ENCODE measurements at regions not wholly inside any gene's neighbourhood (a gene's known extent, or its start where the extent isn't known, plus 50 kb on each side); places are given as distances from the start of the nearest gene placed in this dataset.

DNA sequence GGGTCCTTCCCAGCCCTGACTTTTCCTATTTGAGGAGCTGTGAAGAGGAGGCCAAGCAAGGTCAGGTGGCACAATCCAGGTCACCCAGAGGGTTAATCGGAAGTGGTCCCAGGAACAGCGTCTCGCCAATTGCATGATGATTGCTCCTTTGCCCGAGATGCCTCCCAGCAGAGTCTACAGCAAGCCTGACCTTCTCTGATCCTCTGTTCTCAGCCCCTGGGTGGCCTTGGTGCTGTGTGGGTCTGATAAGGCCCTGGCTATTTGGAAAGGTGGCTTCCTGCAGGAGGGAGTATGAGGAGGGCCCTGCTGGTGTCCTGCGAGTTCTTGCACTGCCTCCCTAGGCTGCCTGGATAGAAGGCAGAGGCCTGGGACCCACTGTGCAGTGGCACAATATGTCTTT, 116.2 kb downstream of the FOXD2 start:
- no peak overlapping the region for H3K4me3 ChIP-seq (ENCODE audit: low read depth, low read length)
- in situ Hi-C loops (cut with HindIII; ENCODE audit: low sequenced_read_pairs), result no loop called here
- no peak for DNase-seq (ENCODE audit: low read depth)
- TF ChIP-seq, protein P1, sequence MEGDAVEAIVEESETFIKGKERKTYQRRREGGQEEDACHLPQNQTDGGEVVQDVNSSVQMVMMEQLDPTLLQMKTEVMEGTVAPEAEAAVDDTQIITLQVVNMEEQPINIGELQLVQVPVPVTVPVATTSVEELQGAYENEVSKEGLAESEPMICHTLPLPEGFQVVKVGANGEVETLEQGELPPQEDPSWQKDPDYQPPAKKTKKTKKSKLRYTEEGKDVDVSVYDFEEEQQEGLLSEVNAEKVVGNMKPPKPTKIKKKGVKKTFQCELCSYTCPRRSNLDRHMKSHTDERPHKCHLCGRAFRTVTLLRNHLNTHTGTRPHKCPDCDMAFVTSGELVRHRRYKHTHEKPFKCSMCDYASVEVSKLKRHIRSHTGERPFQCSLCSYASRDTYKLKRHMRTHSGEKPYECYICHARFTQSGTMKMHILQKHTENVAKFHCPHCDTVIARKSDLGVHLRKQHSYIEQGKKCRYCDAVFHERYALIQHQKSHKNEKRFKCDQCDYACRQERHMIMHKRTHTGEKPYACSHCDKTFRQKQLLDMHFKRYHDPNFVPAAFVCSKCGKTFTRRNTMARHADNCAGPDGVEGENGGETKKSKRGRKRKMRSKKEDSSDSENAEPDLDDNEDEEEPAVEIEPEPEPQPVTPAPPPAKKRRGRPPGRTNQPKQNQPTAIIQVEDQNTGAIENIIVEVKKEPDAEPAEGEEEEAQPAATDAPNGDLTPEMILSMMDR (IDR thresholded peaks at IDR 0.05; ENCODE audit: low read depth, low read length, missing control alignments), result no peak

DNA sequence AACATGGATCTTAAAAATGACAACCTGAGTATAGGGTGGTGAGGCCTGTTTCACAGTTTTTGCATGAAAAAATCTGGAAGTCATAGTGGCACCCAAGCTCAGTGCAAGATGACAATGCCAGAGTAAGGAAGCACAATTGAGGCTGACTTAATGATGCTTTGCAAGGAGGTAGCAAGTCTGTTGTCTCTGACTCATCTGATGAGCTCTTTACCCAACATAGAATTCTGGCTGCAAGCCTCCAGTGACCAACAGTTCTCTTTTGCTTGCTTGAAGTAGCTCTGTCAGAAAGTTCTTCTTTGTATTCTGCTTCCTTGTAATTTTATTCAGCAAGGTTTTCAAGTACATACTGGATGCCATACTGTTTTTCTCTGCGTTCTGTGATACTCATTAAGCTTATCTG, 117.1 kb downstream of the FOXD2 start:
- no peak for DNase-seq (ENCODE audit: low read depth)
- TF ChIP-seq, protein P1 (IDR thresholded peaks at IDR 0.05; ENCODE audit: low read depth, low read length, missing control alignments), result no peak
- H3K4me3 ChIP-seq (ENCODE audit: low read depth, low read length), result no peak overlapping the region
- in situ Hi-C loops (cut with HindIII; ENCODE audit: low sequenced_read_pairs), result no loop called here

DNA sequence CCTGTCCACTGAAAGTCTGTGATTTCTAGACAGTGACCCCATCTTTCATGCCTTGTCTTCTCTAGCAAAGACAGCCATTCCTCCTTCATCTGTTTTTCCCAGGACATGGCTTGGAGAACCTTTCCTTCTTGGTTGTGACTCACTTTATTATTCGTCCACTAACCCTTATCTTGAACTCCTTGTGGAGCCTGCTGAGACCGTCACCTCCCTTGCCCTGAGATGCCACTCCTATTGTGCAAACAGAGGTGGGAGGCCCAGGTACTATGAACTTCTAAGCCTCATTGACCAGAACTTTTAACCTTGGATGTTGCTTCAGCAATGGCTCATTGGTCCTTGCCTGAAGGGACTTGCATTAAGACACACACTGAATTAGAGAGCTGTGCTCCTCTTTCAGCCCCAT, 117.5 kb downstream of the FOXD2 start:
- in situ Hi-C loops (cut with HindIII; ENCODE audit: low sequenced_read_pairs), result no loop called here
- TF ChIP-seq, protein P1 (IDR thresholded peaks at IDR 0.05; ENCODE audit: low read depth, low read length, missing control alignments), result no peak
- no peak for DNase-seq (ENCODE audit: low read depth)
- H3K4me3 ChIP-seq (ENCODE audit: low read depth, low read length), result no peak overlapping the region

DNA sequence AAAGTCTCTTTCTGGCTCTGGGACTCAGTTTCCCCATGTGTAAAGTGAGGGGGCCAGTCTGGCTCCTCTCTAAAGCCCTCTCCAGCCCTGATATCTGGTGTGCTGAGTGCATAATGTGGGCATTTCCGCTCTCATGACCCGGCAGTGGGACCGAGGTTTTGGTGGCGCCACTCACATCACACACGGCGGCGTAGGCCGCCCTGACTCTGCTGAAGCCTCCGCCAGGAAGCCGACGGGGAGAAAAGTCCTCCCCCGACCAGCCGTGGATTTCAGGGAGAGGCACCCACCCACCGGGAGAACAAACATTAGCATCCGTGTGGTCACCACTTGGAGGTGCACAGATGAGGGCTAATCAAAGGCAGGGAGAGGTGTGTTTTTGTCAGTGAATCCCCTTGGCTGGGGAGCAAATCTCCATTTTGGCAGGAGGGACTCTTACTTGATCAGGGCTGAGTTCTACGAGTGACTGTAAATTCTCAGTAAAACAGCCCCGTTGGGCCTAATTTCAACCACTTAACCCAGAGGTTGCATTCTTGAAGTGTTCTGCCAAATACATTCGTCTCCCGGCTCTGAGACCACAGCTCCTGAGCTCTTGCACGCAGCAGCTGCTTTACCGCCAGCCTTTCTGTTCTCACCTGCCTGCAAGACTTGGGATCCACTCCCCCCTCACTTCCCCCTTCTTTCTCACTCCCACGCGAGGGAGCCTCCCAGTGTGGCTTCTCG, 118.2 kb downstream of the FOXD2 start:
- TF ChIP-seq, protein P1 (IDR thresholded peaks at IDR 0.05; ENCODE audit: low read depth, low read length, missing control alignments), result no peak
- DNase-seq (ENCODE audit: low read depth), result no peak
- no peak overlapping the region for H3K4me3 ChIP-seq (ENCODE audit: low read depth, low read length)
- in situ Hi-C loops (cut with HindIII; ENCODE audit: low sequenced_read_pairs), result no loop called here

DNA sequence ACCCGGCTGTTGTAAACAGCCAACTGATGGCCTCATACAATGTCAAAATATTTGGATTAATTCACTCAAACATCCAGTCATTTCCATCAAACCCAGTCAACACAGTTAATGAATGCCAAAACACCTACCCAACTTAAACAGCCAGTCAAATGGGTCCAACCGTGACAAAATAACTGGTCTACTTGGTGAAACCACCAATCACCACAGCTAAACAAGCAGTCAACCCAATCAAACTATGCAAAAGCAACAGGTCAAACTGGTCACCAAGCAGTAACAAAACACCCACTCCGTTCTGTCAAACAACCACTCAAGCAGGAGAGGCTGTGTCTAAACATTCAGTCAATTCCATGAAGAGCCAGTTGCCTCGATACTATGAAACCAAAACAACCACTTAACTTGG, 119.2 kb downstream of the FOXD2 start:
- in situ Hi-C loops (cut with HindIII; ENCODE audit: low sequenced_read_pairs), result no loop called here
- DNase-seq (ENCODE audit: low read depth), result no peak
- TF ChIP-seq, protein P1 (IDR thresholded peaks at IDR 0.05; ENCODE audit: low read depth, low read length, missing control alignments), result no peak
- no peak overlapping the region for H3K4me3 ChIP-seq (ENCODE audit: low read depth, low read length)

DNA sequence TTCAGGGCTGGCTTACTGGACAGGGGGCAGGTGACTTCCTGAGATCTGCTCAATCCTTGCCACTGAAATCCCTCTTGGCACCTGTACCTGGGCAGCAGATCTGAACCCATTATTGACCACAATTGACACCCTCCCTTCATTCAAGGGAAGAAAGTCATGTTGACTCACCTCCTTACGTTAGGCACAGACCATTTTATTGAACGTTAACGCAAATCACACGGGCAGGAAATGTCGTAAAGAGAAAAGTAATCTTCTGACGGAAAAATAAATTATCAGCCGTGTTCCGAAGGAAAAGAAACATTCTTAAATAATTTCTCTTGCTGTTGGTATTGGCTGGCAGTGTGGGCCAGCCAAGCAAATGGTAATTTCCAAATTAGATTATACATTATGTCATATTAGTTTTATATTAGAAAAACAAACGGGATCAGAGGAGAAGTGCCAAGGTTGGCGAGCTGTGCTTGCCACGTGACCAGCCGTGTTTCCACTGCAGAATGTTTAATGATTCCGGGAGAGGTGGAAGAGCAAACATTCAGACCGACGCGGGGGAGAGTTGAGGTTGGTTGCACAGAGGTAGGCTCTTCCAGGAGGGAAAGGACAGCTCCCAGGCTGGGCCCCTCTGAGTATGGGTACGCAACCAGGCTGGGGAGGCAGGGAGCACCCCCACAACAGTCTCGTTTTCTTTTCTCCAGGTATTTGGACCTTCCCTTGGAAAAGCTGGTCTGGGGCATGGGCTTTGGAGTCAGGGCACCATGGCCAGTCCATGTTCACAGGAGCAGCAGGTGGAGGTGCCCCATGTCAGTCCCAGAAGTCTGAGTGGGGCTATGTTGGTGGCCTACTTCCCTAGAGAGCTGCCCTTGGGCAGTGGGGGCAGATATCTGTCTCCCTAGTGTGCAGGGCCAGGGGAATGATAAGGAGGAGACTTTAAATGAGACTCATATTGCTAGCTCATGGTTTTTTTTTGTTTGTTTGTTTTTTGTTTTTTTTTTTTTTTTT, 121.1 kb downstream of the FOXD2 start:
- TF ChIP-seq, protein P1 (IDR thresholded peaks at IDR 0.05; ENCODE audit: low read depth, low read length, missing control alignments), result no peak
- no peak overlapping the region for H3K4me3 ChIP-seq (ENCODE audit: low read depth, low read length)
- in situ Hi-C loops (cut with HindIII; ENCODE audit: low sequenced_read_pairs), result no loop called here
- no peak for DNase-seq (ENCODE audit: low read depth)
